HG02623 (cell line): ENCODE measurements at regions not wholly inside any gene's neighbourhood (a gene's known extent, or its start where the extent isn't known, plus 50 kb on each side); places are given as distances from the start of the nearest gene placed in this dataset.
"Not testable (repeated sequence)": the region's sequence is repeated elsewhere in the genome, so short reads cannot be mapped to it uniquely, and the experiment has no call there.

Experiments
- ATAC-seq: cut with Tn5 transposase; IDR thresholded peaks from one replicate; pipeline ENCODE4 v1.9.1; 2021; ENCODE audit warnings: moderate library complexity; ENCODE audit not compliant: unreplicated experiment

DNA sequence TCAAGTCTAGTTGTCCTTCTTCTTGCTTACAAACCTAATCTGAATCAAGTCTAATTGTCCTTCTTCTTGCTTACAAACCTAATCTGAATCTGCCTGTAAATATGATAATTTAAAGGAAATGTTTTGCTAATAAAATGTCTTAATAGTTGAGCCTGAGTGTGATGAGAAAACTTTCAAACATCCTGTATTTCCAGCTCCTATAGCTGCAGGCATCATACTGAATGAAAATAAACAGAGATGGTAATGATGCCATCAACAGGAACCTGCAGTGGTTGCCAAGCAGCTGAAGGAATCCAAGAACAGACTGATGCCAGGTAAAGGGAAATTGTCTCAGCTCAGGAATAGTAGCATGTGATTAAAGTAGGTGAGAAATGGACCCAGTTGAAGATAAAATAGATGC, 156.1 kb upstream of the IRS4 start:
- ATAC-seq = no peak

DNA sequence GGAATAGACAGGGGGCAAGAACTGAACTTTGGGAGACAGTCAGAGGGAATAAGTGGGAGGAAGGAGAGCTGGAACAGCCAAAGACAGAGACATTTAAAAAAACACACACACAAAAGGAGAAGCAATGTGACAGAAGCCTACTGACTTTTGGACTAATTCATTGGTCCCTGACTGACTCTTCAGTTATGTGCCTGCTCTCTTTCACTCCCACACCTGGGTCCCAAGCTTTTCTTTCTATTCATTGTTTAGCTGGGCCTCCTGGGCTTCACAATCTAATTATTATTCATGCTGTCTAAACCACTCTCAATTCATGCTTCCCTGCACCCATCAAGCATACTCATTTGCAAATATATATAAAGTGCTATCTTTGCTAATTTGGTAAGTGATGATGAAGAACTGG, 139.2 kb upstream of the IRS4 start:
- no peak for ATAC-seq

DNA sequence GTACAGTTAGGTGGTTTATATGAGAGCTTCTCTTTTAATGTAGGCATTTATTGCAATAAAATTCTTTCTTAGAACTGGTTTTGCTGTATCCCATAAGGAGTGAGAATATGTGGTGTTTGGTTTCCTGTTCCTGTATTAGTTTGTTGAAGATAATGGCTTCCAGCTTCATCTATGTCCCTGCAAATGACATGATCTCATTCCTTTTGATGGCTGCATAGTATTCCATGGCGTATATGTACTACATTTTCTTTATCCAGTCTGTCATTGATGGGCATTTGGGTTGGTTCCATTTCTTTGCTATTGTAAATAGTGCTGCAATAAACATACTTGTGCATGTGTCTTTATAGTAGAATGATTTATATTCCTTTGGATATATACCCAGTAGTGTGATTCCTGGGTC, 106.7 kb upstream of the IRS4 start:
- not testable (repeated sequence) for ATAC-seq

DNA sequence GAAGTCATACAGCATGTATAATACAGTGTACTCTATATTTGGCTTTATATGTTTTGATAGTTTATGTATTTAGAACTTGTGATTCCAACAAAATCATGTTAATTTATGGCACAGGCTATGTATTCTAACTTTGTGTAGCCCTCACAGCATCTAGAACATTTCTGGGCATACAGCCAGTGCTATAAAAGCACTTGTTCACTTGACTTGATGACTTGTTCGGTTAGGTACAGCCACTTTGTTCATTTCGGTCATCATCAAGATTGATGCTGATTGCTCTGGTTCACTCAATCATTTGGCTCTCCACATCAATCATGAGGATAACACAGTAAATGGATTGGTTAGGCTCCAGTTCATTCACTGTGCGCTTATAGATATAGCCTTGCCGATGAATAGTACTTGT, 97.6 kb upstream of the IRS4 start:
- ATAC-seq = no peak

DNA sequence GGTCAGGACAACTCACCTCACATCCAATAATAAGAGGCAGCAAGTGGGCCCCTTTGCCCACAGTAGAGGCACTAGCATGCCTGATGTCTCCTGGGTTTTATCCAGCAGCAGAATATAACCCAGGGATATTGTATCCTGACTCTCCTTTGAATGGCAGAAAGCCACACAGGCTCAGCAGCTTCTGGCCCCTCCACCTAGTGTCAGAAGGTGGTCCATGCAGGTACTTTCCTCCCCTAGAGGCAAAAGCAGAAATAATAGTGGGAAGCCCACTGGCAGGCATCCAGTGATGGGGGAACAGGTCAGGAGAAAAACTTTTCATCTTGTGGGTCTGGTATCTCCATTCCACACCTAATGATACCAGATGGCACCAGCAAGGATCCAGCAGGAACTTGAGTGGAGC, 75.5 kb upstream of the IRS4 start:
- ATAC-seq = no peak

DNA sequence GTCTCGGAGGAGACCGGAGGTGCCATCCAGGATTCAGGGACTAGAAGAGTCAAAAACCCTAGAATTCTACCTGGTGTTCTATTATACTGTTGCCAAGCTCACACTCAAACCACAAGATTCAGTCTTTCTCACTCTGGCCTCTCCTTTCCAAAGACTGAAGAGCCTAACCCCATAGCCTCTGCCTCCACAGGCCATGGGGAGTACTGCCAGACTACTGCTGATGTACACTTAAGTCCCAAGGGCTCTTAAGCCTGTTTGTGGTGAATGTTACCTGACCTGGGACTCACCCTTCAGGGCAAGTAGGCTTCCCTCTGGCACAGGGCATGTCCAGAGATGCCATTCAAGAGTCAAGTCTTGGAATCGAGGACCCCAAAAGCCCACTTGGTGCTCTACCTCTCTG, 58.9 kb upstream of the IRS4 start:
- no peak for ATAC-seq
